A549 (cell line): ENCODE measurements at regions not wholly inside any gene's neighbourhood (a gene's known extent, or its start where the extent isn't known, plus 50 kb on each side); places are given as distances from the start of the nearest gene placed in this dataset.

Source experiments
- CEBPB ChIP-seq, 2 experiments: fragments of >200 bp in 1 of 2; sonication (Bioruptor Twin) in 1 of 2; formaldehyde crosslinking in 1 of 2; IDR thresholded peaks; 2 replicates each; pipeline ENCODE4 v1.6.1; 2012 to 2016
- EP300 ChIP-seq, 2 experiments: fragments of >200 bp; sonication (Bioruptor Twin); formaldehyde crosslinking; IDR thresholded peaks; 2 replicates in 1 of 2; 3 replicates in 1 of 2; pipeline ENCODE4 v1.6.1; 2016 to 2017
- FOXS1 ChIP-seq: fragments of 250-450 bp; sonication (Bioruptor Pico); IDR thresholded peaks from 2 replicates; pipeline ENCODE4 v1.5.0; 2020; ENCODE audit warnings: mild to moderate bottlenecking, moderate library complexity
- HOXA7 ChIP-seq: fragments of 250-450 bp; sonication (Bioruptor Pico); IDR thresholded peaks from 2 replicates; pipeline ENCODE4 v1.5.0; 2020; ENCODE audit warnings: mild to moderate bottlenecking, moderate library complexity
- MAFK ChIP-seq: fragments of 450-650 bp; IDR thresholded peaks from 2 replicates; pipeline ENCODE4 v1.6.1; 2014; ENCODE audit not compliant: partially characterized antibody
- PHF8 ChIP-seq: fragments of 200-600 bp; sonication (generic); IDR thresholded peaks from 2 replicates; pipeline ENCODE4 v1.6.1; 2016; ENCODE audit warnings: low read depth, mild to moderate bottlenecking, antibody characterized with exemption, moderate library complexity, borderline replicate concordance
- POLR2A ChIP-seq: IDR thresholded peaks from 2 replicates; pipeline ENCODE4 v1.6.1; 2012; ENCODE audit warnings: mild to moderate bottlenecking, low read length
- SMC3 ChIP-seq: fragments of >200 bp; sonication (Bioruptor Twin); formaldehyde crosslinking; IDR thresholded peaks from 3 replicates; pipeline ENCODE4 v1.6.1; 2018; ENCODE audit warnings: inconsistent platforms
- ZFP36 ChIP-seq: fragments of 450-650 bp; IDR thresholded peaks from 2 replicates; pipeline ENCODE4 v1.6.1; 2014; ENCODE audit warnings: borderline replicate concordance; ENCODE audit not compliant: partially characterized antibody
- TF ChIP-seq, protein P1 (sequence below): fragments of >200 bp; sonication (Bioruptor Twin); formaldehyde crosslinking; IDR thresholded peaks from 3 replicates; pipeline ENCODE4 v1.5.1; 2016
- TF ChIP-seq, protein P2 (sequence below): fragments of 200-600 bp; sonication (generic); IDR thresholded peaks from 2 replicates; pipeline ENCODE4 v1.6.1; 2016; ENCODE audit warnings: antibody characterized with exemption, mild to moderate bottlenecking, moderate library complexity

DNA sequence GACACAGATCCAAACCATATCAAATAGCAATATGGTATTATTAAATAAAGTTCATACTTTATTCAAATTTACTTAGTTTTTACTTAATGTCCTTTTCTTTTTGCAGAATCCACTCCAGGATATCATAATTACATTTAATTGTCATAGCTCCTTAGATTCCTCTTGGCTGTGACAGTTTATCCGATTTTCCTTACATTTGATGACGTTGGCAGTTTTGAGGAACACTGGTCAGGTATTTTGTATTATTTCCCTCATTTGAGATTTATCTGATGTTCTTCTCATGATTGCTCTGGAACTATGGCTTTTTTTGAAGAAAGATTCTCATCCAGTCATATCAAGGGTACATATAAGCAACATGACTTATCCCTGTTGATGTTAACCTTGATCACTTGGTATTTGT is 198.3 kb upstream of the STAC start:
- TF ChIP-seq, protein P1, sequence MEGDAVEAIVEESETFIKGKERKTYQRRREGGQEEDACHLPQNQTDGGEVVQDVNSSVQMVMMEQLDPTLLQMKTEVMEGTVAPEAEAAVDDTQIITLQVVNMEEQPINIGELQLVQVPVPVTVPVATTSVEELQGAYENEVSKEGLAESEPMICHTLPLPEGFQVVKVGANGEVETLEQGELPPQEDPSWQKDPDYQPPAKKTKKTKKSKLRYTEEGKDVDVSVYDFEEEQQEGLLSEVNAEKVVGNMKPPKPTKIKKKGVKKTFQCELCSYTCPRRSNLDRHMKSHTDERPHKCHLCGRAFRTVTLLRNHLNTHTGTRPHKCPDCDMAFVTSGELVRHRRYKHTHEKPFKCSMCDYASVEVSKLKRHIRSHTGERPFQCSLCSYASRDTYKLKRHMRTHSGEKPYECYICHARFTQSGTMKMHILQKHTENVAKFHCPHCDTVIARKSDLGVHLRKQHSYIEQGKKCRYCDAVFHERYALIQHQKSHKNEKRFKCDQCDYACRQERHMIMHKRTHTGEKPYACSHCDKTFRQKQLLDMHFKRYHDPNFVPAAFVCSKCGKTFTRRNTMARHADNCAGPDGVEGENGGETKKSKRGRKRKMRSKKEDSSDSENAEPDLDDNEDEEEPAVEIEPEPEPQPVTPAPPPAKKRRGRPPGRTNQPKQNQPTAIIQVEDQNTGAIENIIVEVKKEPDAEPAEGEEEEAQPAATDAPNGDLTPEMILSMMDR, result no peak
- no peak for TF ChIP-seq EP300 (IDR thresholded peaks at IDR 0.05)
- no peak for TF ChIP-seq SMC3
- no peak for TF ChIP-seq ZFP36
- TF ChIP-seq POLR2A, result no peak
- peak; percentile 63 for TF ChIP-seq MAFK
- TF ChIP-seq CEBPB (IDR thresholded peaks at IDR 0.05), result no peak
- TF ChIP-seq HOXA7 (CRISPR knock-in tag), result no peak
- no peak for TF ChIP-seq FOXS1 (CRISPR knock-in tag)
- TF ChIP-seq, protein P2, sequence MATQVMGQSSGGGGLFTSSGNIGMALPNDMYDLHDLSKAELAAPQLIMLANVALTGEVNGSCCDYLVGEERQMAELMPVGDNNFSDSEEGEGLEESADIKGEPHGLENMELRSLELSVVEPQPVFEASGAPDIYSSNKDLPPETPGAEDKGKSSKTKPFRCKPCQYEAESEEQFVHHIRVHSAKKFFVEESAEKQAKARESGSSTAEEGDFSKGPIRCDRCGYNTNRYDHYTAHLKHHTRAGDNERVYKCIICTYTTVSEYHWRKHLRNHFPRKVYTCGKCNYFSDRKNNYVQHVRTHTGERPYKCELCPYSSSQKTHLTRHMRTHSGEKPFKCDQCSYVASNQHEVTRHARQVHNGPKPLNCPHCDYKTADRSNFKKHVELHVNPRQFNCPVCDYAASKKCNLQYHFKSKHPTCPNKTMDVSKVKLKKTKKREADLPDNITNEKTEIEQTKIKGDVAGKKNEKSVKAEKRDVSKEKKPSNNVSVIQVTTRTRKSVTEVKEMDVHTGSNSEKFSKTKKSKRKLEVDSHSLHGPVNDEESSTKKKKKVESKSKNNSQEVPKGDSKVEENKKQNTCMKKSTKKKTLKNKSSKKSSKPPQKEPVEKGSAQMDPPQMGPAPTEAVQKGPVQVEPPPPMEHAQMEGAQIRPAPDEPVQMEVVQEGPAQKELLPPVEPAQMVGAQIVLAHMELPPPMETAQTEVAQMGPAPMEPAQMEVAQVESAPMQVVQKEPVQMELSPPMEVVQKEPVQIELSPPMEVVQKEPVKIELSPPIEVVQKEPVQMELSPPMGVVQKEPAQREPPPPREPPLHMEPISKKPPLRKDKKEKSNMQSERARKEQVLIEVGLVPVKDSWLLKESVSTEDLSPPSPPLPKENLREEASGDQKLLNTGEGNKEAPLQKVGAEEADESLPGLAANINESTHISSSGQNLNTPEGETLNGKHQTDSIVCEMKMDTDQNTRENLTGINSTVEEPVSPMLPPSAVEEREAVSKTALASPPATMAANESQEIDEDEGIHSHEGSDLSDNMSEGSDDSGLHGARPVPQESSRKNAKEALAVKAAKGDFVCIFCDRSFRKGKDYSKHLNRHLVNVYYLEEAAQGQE, result no peak
- TF ChIP-seq PHF8, result no peak
